GM21717 (cell line): ENCODE measurements at regions not wholly inside any gene's neighbourhood (a gene's known extent, or its start where the extent isn't known, plus 50 kb on each side); places are given as distances from the start of the nearest gene placed in this dataset.
"Not testable (repeated sequence)": the region's sequence is repeated elsewhere in the genome, so short reads cannot be mapped to it uniquely, and the experiment has no call there.

Experiments
- ATAC-seq: cut with Tn5 transposase; IDR thresholded peaks from one replicate; pipeline ENCODE4 v1.9.1; 2021; ENCODE audit warnings: mild to moderate bottlenecking, moderate library complexity; ENCODE audit not compliant: unreplicated experiment

GRCh38 chr4:134145369-134145768 is 56.2 kb downstream of the PABPC4L start:
- no peak for ATAC-seq

- ATAC-seq, result no peak
Measured at GRCh38 chr4:134144337-134144736, 57.3 kb downstream of the PABPC4L start.

- no peak for ATAC-seq
Measured at GRCh38 chr4:134141728-134142127, 59.9 kb downstream of the PABPC4L start.

- no peak for ATAC-seq
Measured at GRCh38 chr4:134139188-134139587, 62.4 kb downstream of the PABPC4L start.

GRCh38 chr4:134132086-134132783 is 69.4 kb downstream of the PABPC4L start:
- ATAC-seq, result no peak

GRCh38 chr4:134126955-134127354 is 74.6 kb downstream of the PABPC4L start:
- no peak for ATAC-seq

- ATAC-seq, result no peak
Measured at GRCh38 chr4:134126000-134126560, 75.5 kb downstream of the PABPC4L start.

GRCh38 chr4:134122903-134123302 is 78.7 kb downstream of the PABPC4L start:
- no peak for ATAC-seq

GRCh38 chr4:134117392-134118183 is 84.0 kb downstream of the PABPC4L start:
- ATAC-seq, result no peak

GRCh38 chr4:134089885-134090284 is 111.7 kb downstream of the PABPC4L start:
- ATAC-seq, result no peak

GRCh38 chr4:134085496-134085895 is 116.1 kb downstream of the PABPC4L start:
- no peak for ATAC-seq

GRCh38 chr4:134079085-134079484 is 122.5 kb downstream of the PABPC4L start:
- ATAC-seq, result not testable (repeated sequence)

GRCh38 chr4:134078230-134078914 is 123.2 kb downstream of the PABPC4L start:
- ATAC-seq, result peak; percentile 100

GRCh38 chr4:134073711-134074110 is 127.9 kb downstream of the PABPC4L start:
- ATAC-seq, result no peak

GRCh38 chr4:134072137-134072536 is 129.5 kb downstream of the PABPC4L start:
- no peak for ATAC-seq

- ATAC-seq, result no peak
Measured at GRCh38 chr4:134070174-134070573, 131.4 kb downstream of the PABPC4L start.

GRCh38 chr4:134057356-134057755 is 144.2 kb downstream of the PABPC4L start:
- ATAC-seq, result no peak

- ATAC-seq, result not testable (repeated sequence)
Measured at GRCh38 chr4:134046221-134046620, 155.4 kb downstream of the PABPC4L start.

GRCh38 chr4:134045411-134045810 is 156.2 kb downstream of the PABPC4L start:
- ATAC-seq, result no peak

- ATAC-seq, result no peak
Measured at GRCh38 chr4:134043266-134043665, 158.3 kb downstream of the PABPC4L start.

- ATAC-seq, result no peak
Measured at GRCh38 chr4:134028421-134028820, 173.2 kb downstream of the PABPC4L start.
